ENCODE measurements at regions not wholly inside any gene's neighbourhood (a gene's known extent, or its start where the extent isn't known, plus 50 kb on each side); places are given as distances from the start of the nearest gene placed in this dataset.
"Not testable (repeated sequence)": the region's sequence is repeated elsewhere in the genome, so short reads cannot be mapped to it uniquely, and the experiment has no call there.

GRCh38 chr1:65525266-65526048 lies 105.0 kb downstream of the LEPR start:
- intact Hi-C loops (cut with micrococcal nuclease) = no loop called here
- peak; percentile 36 for DNase-seq
- peak; percentile 41 for ATAC-seq

- ATAC-seq (no peak), DNase-seq (no peak)
- intact Hi-C loops (cut with micrococcal nuclease) = no loop called here
Measured at GRCh38 chr1:65526049-65526556, 105.6 kb downstream of the LEPR start.

- intact Hi-C loops (cut with micrococcal nuclease) = no loop called here
- DNase-seq (no peak), ATAC-seq (peak; percentile 43)
Measured at GRCh38 chr1:65527190-65527589, 106.7 kb downstream of the LEPR start.

GRCh38 chr1:65527707-65528503 lies 107.4 kb downstream of the LEPR start:
- intact Hi-C loops (cut with micrococcal nuclease) = no loop called here
- peak; percentile 33 for ATAC-seq
- DNase-seq = no peak

GRCh38 chr1:65531972-65532570 lies 111.6 kb downstream of the LEPR start:
- ATAC-seq (no peak), DNase-seq (no peak)
- intact Hi-C loops (cut with micrococcal nuclease) = no loop called here

GRCh38 chr1:65535981-65536380 lies 115.5 kb downstream of the LEPR start:
- ATAC-seq (no peak), DNase-seq (no peak)
- intact Hi-C loops (cut with micrococcal nuclease) = no loop called here

- intact Hi-C loops (cut with micrococcal nuclease) = no loop called here
- DNase-seq (no peak), ATAC-seq (no peak)
Measured at GRCh38 chr1:65538086-65538485, 117.6 kb downstream of the LEPR start.

- DNase-seq (no peak), ATAC-seq (no peak)
- intact Hi-C loops (cut with micrococcal nuclease) = no loop called here
Measured at GRCh38 chr1:65538664-65539063, 118.2 kb downstream of the LEPR start.

- intact Hi-C loops (cut with micrococcal nuclease) = no loop called here
- ATAC-seq = no peak
- no peak for DNase-seq
Measured at GRCh38 chr1:65539266-65540131, 119.0 kb downstream of the LEPR start.

GRCh38 chr1:65541161-65541560 lies 120.7 kb downstream of the LEPR start:
- intact Hi-C loops (cut with micrococcal nuclease) = no loop called here
- no peak for DNase-seq
- no peak for ATAC-seq

GRCh38 chr1:65541865-65542264 lies 121.4 kb downstream of the LEPR start:
- intact Hi-C loops (cut with micrococcal nuclease) = no loop called here
- DNase-seq (no peak), ATAC-seq (no peak)

GRCh38 chr1:65542592-65542991 lies 122.1 kb downstream of the LEPR start:
- not testable (repeated sequence) for DNase-seq, ATAC-seq

GRCh38 chr1:65550306-65551010 lies 130.0 kb downstream of the LEPR start:
- DNase-seq; ATAC-seq; intact Hi-C loops (cut with micrococcal nuclease): not testable (repeated sequence)

More at GRCh38 chr1:65542592-65542991, 122.1 kb downstream of the LEPR start:
- intact Hi-C loops (cut with micrococcal nuclease) = not testable (repeated sequence)

GRCh38 chr1:65552484-65552883 lies 132.0 kb downstream of the LEPR start:
- intact Hi-C loops (cut with micrococcal nuclease); DNase-seq; ATAC-seq: not testable (repeated sequence)

- DNase-seq; ATAC-seq; intact Hi-C loops (cut with micrococcal nuclease): not testable (repeated sequence)
Measured at GRCh38 chr1:65554086-65554764, 133.8 kb downstream of the LEPR start.

- no peak for DNase-seq
- no peak for ATAC-seq
- intact Hi-C loops (cut with micrococcal nuclease) = no loop called here
Measured at GRCh38 chr1:65554829-65555228, 134.4 kb downstream of the LEPR start.

- no peak for DNase-seq
- intact Hi-C loops (cut with micrococcal nuclease) = no loop called here
- ATAC-seq = no peak
Measured at GRCh38 chr1:65558215-65558614, 137.7 kb downstream of the LEPR start.

GRCh38 chr1:65564493-65564892 lies 144.0 kb downstream of the LEPR start:
- no peak for DNase-seq
- intact Hi-C loops (cut with micrococcal nuclease) = no loop called here
- no peak for ATAC-seq
